Left kidney (tissue), 1 donor: ENCODE measurements at regions not wholly inside any gene's neighbourhood (a gene's known extent, or its start where the extent isn't known, plus 50 kb on each side); places are given as distances from the start of the nearest gene placed in this dataset.
A peak's percentile ranks its signal among the peaks of the same experiment; 100 is the strongest.
"Not testable (repeated sequence)": the region's sequence is repeated elsewhere in the genome, so short reads cannot be mapped to it uniquely, and the experiment has no call there.

Experiments
- DNase-seq: peaks from one replicate; pipeline ENCODE4 v3.0.0-alpha.2; 2013

DNA sequence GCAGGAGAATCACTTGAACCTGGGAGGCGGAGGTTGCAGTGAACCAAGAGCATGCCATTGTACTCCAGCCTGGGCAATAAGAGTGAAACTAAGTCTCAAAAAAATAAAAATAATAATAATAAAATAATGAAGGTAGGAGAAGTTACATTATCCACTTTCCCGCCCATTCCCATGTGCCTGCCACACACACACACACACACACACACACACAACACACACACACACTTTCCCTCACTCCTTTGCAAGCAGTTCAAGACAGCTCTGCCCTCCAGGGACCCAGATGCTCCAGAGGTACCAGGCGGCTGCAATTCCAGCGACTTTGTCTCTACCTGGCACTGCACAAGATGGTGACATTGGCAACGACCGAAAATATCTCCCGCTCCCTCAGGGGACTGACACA lies 224.8 kb upstream of the JARID2 start:
- DNase-seq, result no peak

DNA sequence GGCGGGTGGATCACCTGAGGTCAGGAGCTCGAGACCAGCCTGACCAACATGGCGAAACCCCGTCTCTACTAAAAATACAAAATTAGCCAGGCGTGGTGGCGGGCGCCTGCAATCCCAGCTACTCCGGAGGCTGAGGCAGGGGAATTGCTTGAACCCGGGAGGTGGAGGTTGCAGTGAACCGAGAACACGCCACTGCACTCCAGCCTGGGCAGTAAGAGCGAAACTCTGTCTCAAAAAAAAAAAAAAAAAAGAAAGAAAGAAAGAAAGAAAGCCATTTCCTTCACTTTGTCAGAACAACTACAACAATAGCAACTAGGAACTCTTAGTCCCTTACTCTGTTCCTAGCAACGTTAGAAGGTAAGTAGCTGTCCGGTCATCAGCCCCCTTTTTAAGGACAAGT lies 222.9 kb upstream of the JARID2 start:
- not testable (repeated sequence) for DNase-seq

GRCh38 chr6:15023448-15023847 lies 222.4 kb upstream of the JARID2 start:
- no peak for DNase-seq

- no peak for DNase-seq
These were observed 220.4 kb upstream of the JARID2 start for GRCh38 chr6:15025446-15025845.

DNA sequence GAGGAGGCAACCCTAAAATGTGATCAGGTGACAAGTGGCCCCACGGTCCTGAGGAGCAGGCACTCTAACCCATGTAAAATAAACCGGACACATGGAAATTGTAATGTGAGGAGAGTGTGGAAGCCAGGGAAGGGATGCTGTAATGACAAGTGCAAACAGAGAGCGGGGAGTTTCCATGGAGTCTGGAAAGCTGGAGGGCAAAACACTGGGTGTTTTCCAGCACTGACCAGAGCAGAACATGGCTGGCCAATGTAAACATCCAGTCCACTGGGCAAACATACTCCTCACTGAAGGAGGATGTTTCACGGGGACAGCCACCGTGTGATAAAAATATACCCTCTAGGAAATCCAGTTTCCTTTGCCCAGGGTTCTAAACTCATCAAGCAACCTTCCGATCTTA lies 219.0 kb upstream of the JARID2 start:
- peak; percentile 46 for DNase-seq

DNA sequence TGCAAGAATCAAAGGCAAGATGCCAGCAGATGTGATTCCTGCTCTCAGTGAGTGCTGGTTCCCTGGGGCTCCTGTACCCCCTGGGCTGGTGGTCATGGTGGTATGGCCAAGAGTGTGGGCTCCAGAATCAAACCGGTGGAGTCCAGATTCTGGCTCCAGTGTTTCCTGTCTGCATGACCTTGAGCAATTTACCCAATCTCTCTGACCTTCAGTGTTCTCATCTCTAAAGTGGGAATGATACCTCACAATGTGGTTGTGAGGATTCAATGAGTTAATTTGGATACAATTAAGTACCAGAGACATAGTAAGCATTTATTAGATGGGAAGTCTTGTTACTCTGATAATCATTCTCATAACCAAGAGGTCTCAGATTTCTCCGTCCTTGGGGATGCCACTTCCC lies 218.4 kb upstream of the JARID2 start:
- DNase-seq, result no peak

- DNase-seq, result no peak
These were observed 213.9 kb upstream of the JARID2 start for GRCh38 chr6:15032015-15032414.

- no peak for DNase-seq
These were observed 212.0 kb upstream of the JARID2 start for GRCh38 chr6:15033850-15034203.

DNA sequence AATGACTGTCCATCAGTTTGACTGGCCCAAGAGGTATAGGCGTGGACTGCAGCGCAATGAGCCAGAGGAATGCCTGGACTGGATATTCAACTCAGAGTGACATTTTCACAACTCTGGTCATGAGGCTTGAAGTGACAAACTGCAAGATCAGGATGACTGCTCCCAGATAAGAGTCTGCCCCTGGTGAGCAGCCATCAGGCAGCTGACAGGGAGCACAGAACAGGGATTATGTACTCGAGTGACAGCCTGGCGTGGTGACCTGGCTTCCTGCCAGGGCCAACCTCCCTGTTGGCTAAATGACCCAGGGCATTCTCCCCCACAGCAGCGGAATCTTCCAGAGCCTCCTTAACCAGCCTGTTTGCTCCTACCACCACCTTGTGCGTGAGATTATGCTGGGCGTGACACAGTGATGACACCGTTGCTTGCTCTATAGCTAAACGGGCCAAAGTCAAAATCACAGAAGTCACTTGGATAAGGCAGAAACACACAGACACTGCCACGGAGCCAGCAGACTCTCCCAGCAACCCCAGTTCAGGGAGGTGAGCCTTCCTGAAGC lies 209.1 kb upstream of the JARID2 start:
- peak; percentile 67 for DNase-seq

DNA sequence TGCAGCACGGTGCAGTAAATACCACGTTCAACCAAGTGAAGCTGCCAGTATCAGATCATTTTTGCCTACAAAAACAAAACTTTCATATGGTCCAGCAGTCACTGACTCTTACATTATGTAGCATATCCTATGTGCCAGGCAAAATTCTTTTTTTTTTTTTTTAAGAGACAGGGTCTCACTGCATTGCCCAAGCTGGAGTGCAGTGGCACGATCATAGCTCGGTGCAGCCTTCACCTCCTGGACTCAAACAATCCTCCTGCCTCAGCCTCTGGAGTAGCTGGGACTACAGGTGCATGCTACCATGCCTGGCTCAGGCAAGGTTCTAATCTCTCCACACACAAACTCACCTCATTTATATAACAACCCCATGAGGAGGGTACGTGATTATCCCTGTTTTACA lies 208.6 kb upstream of the JARID2 start:
- DNase-seq, result no peak

- no peak for DNase-seq
These were observed 207.7 kb upstream of the JARID2 start for GRCh38 chr6:15038013-15038791.

- DNase-seq, result no peak
These were observed 206.7 kb upstream of the JARID2 start for GRCh38 chr6:15039136-15039535.

DNA sequence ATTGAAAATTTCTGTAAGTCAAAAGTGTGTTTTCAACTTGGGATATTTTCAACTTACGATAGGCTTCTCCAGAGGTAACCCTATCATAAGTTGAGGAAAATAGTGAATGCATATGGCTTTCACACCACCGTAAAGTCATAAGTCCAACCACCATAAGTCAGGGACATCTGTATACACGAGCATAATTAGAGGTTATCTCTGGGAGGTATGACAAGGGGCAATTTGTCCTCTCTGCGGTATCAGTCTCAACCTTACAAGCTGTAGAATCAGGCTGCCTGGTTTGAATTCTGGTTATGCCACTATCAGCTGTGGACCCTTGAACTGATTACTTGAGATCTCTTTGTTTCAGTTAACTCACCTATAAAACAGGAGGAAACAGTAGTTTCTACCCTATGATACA lies 202.9 kb upstream of the JARID2 start:
- no peak for DNase-seq

DNA sequence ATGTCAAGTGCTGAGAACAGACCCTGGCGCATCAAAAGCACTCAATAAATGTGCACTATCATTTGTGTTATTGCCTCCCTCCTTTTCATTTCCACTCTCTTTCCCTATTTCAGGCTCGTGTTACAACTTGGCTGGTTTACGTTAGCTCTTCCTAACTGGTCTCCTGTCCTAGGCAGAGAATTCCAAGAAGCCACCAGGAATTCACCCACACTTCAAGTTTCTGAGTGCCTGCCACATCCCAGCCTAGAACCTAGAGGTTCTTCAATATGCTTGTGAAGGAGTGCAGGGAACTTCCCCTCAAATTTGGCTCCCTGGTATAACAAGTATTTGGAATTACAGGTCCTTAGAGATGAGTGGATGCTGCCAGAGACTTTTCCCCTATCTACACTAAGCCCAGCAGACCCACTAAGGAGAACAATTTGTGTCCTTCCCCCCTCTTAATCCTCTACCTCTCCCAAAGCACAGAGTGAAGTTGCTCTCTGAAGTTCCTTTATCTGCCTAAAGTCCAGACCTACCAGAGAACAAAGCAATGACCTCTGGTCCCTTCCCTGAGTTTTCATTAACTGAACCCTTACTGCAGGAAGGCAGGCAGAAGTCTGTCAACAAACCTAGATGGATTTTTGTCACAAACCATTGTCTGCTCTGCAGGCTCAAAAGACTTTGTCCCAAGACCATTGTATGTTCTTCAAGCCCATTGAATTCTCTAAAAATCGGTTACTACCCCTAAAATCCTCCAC lies 201.6 kb upstream of the JARID2 start:
- no peak for DNase-seq

- DNase-seq, result no peak
These were observed 200.9 kb upstream of the JARID2 start for GRCh38 chr6:15044948-15045347.

DNA sequence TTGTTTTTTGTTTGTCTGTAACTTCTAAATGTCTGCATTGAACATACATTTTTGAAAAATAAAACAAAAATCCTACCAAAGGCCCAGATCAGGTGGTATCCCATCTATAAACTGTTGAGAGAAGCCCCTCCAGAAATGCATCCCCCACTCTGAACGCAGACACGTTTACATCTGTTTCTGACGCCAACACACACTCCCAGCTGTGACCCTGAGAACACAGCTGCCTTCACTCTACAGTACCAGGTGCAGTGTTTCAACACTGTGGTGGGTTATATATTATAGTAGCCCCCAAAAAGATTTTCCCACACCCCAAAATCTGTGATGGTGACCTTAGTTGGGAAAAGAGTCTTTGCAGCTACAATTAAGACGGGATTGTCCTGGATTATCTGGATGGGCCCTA lies 199.1 kb upstream of the JARID2 start:
- no peak for DNase-seq

- no peak for DNase-seq
These were observed 197.5 kb upstream of the JARID2 start for GRCh38 chr6:15048367-15048766.

DNA sequence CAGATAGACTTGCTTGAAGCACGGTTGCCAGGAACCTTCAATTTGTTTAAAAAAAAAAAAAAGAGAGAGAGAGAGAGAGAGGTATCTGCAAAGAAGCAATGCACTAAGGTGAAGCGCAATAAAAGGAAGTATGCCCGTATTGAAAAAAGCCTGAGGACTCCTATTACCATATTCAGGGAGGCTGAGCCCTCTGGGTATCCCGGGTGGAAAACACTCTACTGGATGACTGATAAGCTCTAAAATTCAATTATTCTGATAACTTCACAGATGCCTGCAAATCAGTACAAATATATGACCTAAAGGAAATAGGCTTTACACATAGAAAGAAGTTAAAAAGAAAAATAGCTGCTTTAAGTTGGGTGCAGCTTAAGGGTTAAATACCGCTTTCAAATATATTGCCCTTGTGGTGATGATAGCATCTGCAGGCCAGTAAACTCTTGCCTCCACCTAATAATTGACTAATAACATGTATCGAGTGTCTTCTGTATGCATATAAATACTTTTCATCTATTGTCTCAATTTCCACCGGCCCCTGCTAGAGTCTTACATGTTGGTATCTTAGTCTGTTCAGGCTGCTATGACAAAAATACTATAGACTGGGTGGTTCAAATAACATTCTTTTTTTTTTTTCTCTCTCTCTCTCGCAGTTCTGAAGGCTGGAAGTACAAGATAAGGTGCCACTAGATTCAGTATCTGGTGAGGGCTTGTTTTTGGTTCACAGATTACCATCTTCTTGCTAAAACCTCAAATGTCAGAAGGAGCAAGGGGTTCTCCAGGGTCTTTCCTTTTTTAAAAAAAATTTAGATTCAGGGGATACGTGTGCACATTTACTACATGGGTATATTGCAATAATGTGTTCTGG lies 187.4 kb upstream of the JARID2 start:
- DNase-seq, result no peak

DNA sequence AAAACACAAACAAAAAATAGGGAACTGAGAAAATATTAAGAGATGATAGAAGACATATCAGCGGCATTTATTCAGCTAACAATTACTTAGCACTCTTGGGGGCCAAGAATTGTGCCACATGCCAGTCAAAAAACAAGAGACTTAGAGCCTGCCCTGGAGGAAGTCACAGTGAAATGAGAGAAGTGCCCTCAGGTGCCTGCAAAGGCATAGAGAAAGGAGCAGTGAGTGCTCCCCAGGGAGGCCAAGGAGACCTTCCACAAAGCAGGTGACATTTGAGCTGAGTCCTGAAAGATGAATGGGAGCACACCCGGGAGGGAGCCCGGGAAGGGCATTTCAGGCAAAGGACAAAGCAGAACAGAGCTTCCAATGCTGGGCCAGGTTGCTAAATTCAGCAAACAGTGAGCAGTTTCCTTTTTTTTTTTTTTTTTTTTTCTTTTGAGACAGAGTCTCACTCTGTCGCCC lies 184.7 kb upstream of the JARID2 start:
- no peak for DNase-seq

GRCh38 chr6:15061908-15062515 lies 183.9 kb upstream of the JARID2 start:
- no peak for DNase-seq

DNA sequence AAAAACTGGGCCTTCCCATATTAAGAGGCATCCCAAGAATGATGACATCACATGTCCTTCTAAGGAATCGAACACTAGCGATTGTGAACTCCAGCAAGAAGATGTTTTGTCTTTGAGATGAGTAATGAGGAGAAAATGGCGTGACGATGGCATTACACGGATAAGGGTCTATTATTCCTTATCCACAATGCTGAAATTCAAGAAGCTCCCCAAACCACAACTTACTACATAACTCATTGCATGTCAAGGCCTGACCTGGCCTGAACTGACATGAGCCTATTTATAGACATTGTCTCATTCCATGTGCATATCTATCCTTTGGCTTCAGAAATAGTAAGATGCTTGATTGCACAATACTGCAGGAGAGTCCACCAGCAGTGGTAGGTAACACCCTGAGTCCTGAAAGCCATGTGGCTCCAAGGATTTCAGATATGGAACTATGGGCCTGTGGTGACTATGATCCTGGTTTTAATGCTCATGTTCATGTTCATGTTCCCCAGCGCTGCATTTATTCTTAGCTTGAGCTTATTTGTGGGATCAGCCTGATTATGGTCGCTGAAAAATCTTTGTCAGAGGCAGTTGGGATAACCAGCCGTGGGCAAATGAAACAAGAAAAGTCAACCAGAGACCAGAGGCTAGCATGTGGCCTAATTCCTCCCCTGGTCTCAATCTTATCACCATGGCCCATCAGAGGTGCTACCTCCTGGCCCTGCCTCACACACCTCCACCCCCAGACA lies 183.2 kb upstream of the JARID2 start:
- DNase-seq, result no peak
